GM18873 (cell line): ENCODE measurements at regions not wholly inside any gene's neighbourhood (a gene's known extent, or its start where the extent isn't known, plus 50 kb on each side); places are given as distances from the start of the nearest gene placed in this dataset.

ENCODE experiments used
- ATAC-seq: cut with Tn5 transposase; IDR thresholded peaks from one replicate; pipeline ENCODE4 v1.9.1; 2021; ENCODE audit warnings: mild to moderate bottlenecking, moderate library complexity, moderate number of reproducible peaks; ENCODE audit not compliant: unreplicated experiment, low FRiP score

DNA sequence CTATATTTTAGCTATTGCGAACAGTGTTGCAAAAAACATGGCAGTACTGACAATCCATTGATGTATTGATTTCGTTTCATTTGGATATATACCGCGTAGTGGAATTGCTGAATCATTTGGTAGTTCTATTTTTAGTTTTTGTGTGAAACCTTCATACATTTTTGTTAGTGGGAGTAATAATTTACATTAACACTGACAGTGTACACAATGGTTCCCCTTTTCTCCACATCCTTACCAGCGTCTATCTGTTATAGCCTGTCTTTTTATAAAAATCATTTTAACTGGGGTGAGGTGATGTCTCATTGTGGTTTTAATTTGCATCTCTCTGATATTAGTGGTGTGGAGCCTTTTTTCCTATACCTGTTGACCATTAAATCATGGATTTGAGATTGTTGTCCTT is 392.4 kb upstream of the ALCAM start:
- ATAC-seq: no peak

DNA sequence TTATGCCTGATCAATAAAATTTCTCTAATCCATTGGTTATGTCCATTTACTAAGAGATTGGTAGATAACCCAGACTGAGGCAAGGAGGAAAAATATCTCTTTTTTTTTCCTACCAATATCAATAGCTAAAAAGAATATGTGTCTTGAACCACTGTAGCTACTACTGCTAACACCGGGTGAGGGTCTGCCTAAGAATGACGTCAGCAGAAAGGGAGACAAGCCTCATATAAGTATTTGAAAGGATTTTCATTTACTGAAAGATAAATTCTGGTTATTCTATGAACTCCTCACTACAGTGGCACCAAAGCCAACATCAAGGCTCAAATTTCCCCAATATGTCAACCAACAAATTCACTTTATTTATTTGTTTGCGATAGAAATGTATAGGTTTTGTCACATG is 389.0 kb upstream of the ALCAM start:
- no peak for ATAC-seq

DNA sequence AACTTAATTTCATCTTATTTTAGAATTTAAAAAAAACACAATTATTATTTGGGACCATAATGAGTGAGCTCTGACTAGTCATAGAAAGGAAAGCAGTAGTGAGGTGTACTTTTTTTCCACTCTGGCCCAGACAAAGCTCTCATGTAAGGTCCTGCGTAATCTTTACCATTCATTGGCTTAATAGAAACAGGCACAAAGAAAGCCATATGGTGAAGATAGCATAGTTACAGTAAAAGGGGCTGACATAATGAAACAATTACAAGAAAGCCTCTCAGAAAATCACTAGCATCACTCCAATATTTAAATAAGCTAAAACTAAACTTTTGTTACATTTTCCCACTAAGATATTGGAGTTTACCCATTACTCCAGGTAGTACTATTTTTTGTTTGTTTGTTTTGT is 384.6 kb upstream of the ALCAM start:
- ATAC-seq: no peak

DNA sequence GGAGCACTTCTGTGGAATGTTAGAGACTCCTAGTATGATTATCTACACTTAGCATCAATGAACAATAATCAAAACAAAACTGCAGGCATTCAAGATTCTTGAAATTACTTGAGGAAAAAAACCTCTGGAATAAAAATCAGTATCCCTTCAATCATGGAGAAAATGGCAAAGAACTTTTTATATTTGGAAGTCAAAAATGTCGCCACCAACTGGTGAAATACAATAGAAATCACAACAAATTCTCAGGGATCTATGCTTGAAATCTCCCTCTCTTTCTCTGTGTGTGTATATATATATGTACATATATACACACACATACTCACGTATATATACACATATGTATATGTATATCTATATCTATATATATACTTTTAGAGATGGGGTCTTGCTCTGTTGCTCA is 378.9 kb upstream of the ALCAM start:
- no peak for ATAC-seq

DNA sequence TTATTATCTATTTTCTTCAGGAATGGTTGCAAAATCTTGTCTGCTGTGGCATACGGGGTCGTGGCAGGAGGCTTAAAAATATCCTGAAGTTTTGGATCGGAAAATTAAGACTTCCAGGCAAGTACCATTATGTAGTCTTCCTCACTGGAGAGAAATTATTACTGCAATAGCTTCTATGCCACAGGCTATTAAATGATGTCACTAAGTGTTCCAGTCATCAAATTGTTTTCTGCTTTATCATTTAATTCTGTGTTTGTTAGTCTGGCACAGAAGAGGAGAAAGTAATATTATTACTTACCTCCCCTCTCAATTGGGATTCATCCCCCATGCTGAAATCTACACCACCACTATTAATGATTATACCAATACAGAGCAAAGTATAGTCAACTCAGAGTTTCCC is 378.2 kb upstream of the ALCAM start:
- no peak for ATAC-seq

DNA sequence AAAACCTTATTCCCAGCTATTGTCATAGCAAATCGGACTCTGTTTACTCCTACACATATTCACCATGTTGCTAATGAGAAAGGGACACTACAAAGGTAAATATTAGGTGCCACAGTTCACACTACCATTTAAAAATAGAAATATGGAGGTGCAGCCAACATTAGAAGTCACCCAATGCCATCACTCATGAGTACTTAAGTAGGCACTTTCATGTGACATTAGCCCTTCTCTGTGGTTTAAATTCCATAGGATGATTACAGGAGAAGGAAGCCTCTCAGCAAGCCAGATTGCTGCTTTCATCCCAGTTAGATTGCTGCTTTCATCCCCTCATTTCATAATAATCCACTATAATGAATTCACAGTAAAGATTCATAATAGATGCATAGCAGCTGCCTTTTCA is 376.8 kb upstream of the ALCAM start:
- no peak for ATAC-seq

DNA sequence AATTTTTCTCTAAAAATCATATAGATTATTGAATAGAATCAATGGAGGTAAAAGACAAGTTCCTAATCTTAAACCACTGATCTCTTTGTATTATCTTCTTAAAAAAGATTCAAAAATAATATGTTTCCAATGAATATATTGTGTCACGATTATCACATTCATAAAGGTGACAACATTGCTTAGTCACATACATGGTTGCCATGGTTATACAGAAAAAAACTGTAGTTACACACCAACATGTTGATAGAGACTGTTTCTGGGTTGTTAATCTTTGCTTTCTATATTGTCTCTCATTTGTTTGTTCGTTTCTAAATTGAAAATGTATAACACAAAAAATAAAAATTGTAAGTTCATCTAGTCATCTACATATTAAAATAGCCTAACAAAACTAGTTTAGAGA is 376.0 kb upstream of the ALCAM start:
- no peak for ATAC-seq

DNA sequence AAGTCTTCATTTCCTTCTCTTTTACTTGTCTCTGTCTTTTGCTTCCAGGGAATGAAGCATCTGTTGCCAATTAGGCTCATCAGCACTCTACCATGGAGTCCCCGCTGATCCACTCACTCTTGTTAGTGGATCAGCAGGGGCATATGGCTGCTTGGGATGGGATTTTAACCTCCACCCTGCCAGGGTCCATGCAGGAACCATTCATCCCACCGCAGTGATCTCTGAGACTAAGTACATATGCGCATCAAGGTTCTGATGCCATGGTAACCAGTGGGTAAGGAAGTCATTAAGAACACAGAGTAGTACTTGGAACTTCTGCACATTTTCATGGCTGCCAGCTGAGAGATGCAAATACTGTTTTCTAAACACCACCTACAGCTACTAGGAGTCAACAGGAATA is 374.0 kb upstream of the ALCAM start:
- ATAC-seq: no peak

DNA sequence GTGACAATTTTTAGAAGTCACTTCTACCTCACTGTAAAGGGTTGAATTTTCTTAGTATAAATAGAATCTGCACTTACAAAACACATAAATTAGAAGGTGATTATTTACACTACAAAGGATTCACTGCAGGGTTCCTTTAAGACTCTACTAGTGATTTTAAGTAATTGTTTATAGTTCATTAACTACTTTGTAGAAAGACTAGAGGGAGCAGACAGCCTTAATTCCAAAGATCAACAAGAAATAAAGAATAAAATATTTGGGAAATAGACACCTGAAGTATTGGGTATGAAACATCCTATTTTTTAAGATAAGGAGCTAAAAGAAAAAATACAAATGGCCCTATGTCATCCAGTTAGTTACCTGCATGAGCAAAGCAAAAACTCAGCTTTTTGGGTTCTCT is 360.5 kb upstream of the ALCAM start:
- ATAC-seq: no peak

DNA sequence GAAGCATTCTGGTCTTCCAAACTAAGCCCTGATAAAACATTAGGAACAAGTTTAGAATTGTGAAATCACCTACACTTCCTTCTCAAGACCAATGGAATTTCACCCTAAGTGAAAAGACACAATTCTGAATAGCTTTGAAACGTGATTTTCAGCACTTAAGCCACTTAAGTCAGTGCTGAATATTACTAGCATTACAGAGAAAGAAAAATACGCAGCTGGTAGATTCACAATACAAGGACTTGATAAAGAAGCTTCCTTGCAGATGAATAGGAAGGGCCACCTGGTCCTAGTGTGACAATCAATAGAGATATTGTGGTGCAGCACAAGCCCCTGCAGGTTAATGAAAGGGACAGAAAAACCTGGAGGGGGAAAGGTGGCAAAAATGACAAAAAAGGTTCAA is 353.1 kb upstream of the ALCAM start:
- ATAC-seq: no peak

DNA sequence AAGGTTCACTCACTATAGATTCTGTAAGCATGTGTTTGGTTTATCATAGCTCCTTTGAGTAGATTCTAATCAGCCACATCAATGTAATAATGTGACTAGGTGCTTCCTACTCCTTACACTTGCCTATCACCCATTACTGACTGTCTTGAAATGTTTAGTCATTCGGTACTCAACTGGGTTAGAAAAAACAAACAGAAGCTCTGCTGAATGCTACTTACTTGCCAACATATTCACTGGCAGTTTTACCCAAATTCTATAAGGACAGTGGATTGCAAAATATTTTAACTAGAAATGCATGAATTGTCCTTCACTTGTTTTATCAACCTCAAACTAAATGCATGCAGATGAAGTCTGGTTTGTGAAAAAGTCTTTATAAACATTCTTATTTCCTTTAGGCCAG is 352.1 kb upstream of the ALCAM start:
- no peak for ATAC-seq

DNA sequence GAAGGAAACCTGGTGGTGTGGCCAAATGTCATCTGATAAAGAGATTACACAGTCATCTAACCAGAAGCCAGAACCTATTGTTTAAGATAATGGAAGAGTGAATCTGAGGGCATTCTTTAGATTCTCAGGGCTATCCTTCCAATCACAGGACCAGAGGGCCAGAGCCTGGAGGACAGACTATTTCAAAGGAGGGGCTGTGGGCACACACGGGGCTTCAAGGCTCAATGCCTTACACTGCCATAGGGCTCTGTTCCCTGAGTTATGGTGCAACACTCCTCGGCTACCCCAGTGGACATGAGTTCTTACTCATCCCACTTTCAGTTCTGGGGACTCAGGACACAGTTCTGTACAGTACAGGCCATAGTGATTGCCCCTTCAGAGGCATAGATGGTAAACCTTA is 343.9 kb upstream of the ALCAM start:
- ATAC-seq: no peak

DNA sequence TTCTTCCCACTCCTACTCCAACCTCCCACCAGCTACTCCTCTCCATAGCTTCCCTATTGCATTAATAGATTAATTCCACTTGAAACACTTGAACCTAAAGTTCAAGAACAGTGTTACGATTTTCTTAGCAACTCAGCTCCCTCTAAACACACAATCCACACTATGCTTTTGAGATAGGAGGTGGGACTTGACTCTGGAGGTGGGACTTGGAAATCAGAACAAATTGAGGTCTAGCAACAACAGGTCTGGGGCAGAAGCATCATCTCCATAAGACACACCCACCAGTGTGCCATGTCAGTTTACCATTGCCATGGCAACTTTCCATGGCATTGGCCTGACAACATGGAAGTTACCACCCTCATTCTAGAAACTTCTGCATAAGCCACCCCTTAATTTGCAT is 336.5 kb upstream of the ALCAM start:
- ATAC-seq: no peak

DNA sequence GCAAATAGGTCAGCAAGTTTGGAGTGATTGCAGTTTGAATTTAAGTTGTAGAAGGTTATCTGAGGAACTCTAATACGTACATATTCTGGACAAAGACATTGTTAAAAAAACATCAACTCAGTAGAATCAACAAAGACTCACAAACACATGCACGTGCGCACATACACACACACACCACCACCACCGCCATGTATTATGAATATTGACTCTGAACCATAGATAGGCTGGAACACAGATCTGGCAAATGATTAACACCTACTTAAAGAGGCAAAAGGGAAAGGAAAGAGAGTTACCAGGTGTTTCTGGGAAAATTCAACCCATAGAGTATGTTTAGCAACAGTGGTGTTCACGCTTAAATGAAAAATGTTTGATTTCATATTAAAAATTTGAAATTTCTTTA is 334.2 kb upstream of the ALCAM start:
- no peak for ATAC-seq

DNA sequence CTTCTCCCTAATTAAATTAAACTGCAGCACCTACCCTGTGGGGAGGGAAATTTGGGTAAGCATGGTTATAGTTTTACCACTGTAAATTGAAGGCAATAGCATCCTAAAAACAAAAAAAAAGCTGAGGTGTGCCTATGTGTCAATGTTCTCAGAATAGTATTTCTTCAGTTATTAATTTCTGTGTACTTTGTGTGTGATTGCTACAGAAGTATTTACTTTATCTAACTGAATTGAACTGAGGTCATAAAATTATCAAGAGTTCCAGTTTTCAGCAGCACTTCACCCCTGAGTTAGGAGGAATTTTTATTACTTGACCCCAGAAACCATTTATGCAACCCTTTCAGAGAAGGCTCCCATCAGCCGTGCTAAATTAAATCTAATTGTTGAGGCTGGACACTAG is 333.6 kb upstream of the ALCAM start:
- no peak for ATAC-seq

DNA sequence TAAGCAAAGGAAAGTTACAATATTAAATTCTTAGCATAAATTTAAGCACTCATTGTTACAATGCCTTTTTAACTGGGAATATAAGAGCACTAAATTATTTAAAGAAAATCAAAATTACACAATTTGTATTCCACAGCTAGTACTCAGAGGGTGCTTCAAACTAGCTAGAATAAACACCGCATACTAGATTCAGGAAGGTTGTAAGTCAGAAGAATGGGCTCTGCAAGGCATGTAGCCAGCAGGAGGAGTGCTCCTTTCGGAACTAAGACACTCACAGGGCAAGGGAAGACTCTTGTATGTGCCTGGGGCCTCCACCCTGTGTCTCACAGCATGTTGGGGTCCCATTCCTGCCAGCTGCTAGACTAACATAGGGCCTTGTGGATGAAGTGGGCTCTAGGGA is 327.7 kb upstream of the ALCAM start:
- ATAC-seq: no peak

DNA sequence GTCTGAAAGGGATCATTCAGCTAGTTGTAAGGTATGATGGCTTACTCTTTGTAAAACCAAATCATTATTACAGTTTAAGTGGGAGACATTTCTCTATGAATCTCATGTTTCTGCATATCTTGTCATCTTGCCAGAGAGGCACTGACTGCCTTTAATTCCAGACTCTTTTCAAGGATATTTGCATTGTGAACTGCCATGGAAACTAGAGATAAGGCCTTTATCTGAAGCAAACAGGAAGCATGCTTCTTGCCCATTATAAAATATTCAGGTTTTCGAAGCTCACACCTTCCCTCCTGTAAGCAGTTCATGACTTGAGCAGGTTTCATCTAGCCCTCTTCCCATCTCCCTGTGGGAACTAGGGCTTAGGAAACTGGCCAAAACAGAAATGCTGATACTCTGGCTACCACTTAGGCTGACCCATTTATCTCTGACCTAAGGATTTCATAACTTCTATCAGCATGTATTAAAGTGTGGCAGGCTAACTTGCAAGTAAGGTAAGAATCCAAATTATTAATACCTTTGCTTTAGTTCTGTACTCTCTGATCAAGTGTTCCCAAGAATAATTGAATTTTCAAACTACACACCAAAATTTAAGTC is 326.6 kb upstream of the ALCAM start:
- no peak for ATAC-seq

DNA sequence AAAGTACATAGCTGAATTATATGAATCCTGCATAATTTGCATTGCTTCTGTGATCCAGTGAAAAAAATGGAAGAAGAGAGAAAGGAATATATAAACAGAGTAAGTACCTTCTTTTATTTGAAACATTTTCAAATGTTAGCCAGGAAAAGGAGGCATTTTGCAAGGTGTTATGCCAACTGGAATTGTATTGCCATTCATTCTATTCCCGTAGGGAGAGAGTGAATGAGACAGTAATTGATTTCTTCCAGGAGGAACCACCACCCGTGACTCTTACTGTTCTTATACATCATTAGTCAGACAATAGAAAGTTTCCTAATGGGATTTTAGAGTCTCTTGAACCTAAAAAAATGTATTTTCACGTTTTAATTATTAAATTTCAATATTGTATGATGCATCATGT is 324.1 kb upstream of the ALCAM start:
- no peak for ATAC-seq

DNA sequence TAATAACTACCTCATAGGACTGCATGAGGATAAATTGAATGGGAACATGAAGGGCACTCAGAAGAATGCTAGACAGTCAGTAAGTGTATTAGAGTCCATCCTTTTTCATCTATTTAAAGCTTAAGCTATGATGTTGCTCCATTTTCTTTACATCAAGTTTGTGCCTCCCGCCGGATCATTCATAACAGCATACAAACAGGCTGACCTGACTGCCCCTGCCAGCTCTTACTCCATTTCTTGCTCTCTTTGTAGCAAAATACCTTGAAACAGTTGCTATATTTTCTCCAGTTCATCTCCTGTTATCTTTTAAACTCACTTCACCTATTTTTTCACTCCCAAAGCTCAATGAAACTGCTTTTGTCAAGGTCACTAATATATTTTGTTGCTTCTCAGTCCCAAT is 315.6 kb upstream of the ALCAM start:
- no peak for ATAC-seq

DNA sequence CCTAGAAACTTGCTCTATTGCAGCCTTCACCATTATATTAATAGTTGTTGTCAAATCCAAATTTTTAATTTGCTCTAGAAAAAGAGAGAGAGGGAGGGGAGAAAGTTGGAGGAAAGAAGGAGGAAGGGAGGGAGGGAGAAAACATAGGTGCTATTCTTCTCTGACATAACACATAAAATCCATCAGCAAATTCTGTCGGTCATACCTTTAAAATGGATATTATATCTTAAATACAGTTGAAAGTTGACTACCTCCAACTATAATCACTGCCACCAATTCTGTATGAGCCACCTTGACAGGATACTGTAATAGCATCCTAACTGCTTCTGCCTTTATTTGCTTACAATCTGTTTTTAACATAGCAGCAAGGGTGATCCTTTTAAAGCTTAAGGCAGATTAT is 314.7 kb upstream of the ALCAM start:
- ATAC-seq: no peak

DNA sequence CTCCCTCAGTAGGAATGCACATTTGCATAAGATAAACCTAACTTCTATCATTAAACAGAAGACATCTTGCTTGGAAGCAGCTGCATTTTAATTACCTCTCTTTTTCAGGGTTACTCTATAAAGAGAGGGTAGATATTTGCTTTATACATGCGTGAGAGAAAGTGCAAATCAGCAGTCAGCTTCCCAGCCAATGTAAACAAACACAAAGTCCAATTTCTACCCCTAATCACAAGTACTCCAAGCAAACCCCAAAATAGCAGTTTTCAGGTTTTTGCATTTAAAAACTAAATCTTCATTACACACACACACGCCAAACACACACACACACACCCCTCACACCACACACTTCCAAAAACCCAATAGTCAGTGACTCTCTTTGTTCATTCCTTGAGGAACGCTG is 303.9 kb upstream of the ALCAM start:
- ATAC-seq: no peak

DNA sequence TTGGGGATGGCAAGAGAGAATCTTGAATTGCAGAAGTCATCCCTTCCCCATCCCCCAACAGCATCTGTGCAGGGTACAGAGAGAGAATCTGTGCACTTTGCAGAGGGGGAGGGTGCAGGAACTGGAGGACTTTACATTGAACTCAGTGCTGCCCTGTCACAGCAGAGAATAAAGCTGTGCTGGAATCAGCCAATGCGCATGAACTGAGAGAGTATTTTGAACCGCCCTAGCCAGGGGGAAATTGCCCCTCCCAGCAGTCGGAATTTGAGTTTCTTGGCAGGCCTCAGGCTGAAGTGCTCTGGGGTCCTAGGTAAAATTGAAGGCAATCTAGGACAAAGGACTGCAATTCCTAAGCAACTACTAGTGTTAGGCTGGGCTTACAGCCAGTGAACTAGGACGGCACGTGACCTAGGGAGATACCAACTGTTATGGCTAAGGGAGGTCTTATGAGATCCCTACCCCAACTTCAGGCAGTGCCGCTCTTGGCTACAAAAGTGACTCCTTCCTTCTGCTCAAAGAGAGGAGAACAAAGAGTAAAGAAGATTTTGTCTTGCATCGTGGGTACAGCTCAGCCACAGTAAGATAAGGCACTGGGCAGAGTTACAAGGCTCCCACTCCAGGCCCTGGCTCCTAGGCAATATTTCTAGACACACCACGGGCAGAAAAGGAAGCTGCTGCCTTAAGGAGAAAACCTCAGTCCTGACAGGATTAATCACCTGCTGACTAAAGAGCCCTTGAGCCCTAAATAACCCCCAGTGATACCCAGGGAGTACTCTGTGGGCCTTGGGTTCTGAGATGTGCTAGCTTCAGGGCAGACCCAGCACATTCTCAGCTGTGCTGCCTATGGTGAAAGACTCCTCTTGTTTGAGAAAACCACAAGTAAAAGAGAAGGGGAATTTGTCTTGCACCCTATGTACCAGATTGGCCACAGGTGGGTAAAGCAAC is 300.5 kb upstream of the ALCAM start:
- no peak for ATAC-seq
